ENCODE measurements at regions not wholly inside any gene's neighbourhood (a gene's known extent, or its start where the extent isn't known, plus 50 kb on each side); places are given as distances from the start of the nearest gene placed in this dataset.
A peak's percentile ranks its signal among the peaks of the same experiment; 100 is the strongest.

DNA sequence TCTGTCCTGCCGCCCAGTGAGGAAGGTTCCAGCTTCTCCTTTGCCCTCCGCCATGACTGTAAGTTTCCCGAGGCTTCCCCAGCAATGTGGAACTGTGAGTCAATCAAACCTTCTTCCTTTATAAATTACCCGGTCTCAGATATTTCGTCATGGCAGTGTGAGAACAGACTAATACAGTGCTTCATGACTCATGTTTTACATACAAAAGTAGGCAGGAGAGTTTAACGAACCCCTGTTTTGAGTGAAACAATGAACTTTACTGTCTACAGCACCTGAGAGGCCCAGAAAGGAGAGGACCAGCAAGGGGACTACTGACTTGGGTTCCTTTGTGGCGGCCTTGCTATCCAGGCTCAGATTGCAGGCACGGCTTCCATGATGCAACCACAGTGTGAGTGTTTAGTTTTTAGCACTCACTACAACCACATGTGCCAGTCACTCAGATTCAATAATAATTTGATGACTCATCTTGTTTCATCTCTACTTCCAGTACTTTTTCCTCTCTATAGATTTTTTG lies 139.1 kb upstream of the CLINT1 start:
- H3K27ac ChIP-seq, result no peak overlapping the region
- DNase-seq, result no peak
- TF ChIP-seq POLR2A (IDR thresholded peaks at IDR 0.05), result no peak
- TF ChIP-seq, protein P1, sequence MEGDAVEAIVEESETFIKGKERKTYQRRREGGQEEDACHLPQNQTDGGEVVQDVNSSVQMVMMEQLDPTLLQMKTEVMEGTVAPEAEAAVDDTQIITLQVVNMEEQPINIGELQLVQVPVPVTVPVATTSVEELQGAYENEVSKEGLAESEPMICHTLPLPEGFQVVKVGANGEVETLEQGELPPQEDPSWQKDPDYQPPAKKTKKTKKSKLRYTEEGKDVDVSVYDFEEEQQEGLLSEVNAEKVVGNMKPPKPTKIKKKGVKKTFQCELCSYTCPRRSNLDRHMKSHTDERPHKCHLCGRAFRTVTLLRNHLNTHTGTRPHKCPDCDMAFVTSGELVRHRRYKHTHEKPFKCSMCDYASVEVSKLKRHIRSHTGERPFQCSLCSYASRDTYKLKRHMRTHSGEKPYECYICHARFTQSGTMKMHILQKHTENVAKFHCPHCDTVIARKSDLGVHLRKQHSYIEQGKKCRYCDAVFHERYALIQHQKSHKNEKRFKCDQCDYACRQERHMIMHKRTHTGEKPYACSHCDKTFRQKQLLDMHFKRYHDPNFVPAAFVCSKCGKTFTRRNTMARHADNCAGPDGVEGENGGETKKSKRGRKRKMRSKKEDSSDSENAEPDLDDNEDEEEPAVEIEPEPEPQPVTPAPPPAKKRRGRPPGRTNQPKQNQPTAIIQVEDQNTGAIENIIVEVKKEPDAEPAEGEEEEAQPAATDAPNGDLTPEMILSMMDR (IDR thresholded peaks at IDR 0.05), result no peak
- WGBS (ENCODE audit: insufficient coverage, low coverage, low lambda C conversion rate, missing lambda C conversion rate), result 72% methylated on average over 7 of the region's 8 CpGs
- no peaks in the 10 kb centered on the region for H3K27me3 ChIP-seq
- intact Hi-C loops (cut with DNase I), result no loop called here
- no peak for ATAC-seq
- H3K4me1 ChIP-seq, result no peaks in the 10 kb centered on the region
- no peaks in the 10 kb centered on the region for H3K36me3 ChIP-seq
- H3K9me3 ChIP-seq, result no peaks in the 10 kb centered on the region
- no peak overlapping the region for H3K4me3 ChIP-seq

DNA sequence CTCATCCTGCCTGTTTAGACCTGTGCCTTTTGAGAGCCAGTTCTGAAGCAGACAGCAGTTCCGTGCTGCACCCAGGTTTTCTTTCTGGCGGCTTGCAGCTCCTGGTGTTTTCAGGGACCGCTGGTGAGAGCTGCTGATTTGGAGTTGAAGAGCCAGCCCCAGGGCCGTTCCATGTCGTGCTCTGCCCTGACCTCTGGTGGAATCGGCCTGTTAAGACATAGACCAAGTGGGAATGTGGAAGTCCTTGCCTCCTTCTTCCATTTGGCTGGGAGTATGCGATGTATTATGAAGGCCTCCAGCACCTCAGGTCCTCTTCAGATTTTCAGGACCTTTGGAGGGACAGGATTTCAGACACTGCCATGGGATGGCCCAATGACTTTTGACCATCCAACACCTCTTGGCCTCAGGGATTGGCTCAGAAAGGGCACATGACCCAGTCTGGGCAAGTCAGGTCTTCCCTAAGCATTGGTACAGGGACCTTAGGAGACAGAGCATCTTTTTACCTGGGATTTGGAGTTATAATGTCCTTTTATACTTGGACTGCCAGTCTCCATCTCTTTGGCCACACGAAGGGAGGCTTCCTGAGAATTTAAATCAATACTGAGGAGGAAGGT lies 136.1 kb upstream of the CLINT1 start:
- H3K27me3 ChIP-seq, result no peaks in the 10 kb centered on the region
- H3K4me1 ChIP-seq, result no peaks in the 10 kb centered on the region
- no peak overlapping the region for H3K27ac ChIP-seq
- H3K36me3 ChIP-seq, result no peaks in the 10 kb centered on the region
- H3K9me3 ChIP-seq, result no peaks in the 10 kb centered on the region
- ATAC-seq (peak; percentile 99), DNase-seq (peak; percentile 56 to 72 (median 68))
- TF ChIP-seq POLR2A (IDR thresholded peaks at IDR 0.05), result no peak
- TF ChIP-seq, protein P1 (IDR thresholded peaks at IDR 0.05), result peak; percentile 61 to 79 (median 69)
- intact Hi-C loops (cut with DNase I), result no loop called here
- 0% methylated on average over 3 of the region's 8 CpGs for WGBS (ENCODE audit: insufficient coverage, low coverage, low lambda C conversion rate, missing lambda C conversion rate)
- no peak overlapping the region for H3K4me3 ChIP-seq

DNA sequence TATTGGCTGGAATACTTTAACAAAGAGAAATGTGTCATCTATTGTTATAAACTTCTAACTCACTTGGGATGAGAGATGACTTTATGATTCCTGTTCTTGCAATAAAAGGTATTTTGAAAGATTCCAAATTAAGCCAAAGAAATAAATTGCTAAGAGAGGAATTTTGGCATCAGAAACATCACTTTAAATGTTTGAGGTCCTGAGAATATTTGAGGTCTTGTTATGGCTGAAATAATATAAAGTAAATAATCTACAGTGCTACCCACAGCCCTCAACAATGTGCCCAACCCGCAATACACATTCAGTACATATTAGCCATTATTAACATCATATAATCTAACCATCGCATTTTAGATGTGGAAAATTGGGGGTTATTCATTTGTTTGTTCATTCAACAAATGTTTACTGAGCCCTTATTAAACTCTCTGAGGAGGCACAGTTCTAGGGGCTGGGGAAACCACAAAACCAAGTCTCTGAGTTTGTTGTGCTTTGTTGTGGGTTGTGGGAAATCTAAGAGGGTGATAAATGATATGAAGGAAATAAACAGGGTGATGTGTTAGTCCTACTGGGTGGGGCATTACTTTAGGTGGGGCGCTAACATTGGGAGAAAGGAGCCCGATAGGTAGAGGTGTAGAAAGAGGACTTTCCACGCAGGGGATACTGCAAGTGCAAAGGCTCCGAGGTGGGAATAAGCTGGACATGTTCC lies 135.2 kb upstream of the CLINT1 start:
- WGBS (ENCODE audit: insufficient coverage, low coverage, low lambda C conversion rate, missing lambda C conversion rate), result 63% methylated on average over 6 of the region's 6 CpGs

DNA sequence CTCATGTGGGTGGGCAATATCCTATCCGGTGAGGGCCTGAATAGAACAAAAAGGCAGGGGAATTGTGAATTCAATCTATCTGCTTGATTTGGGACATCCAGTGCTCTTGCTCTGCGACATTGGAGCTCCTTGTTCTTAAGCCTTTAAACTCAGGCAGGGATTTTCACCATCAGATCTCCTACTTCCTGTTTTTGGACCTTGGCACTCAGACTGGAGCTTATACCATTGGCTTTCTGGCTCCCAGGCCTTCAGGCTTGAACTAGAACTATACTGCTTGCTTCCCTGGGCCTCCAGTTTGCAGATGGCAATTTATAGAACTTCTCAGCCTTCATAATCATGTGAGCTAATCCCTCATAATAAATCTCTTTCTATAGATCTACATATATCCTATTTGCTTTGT lies 134.3 kb upstream of the CLINT1 start:
- TF ChIP-seq POLR2A (IDR thresholded peaks at IDR 0.05), result no peak
- TF ChIP-seq, protein P1 (IDR thresholded peaks at IDR 0.05), result no peak
- Histone ChIP-seq H3K4me3 (no peak overlapping the region), H3K27ac (no peak overlapping the region), H3K9me3 (no peaks in the 10 kb centered on the region), H3K4me1 (no peaks in the 10 kb centered on the region), H3K27me3 (no peaks in the 10 kb centered on the region), H3K36me3 (no peaks in the 10 kb centered on the region)
- DNase-seq (no peak), ATAC-seq (no peak)
- intact Hi-C loops (cut with DNase I), result no loop called here
- 85% methylated on average over 2 of the region's 2 CpGs for WGBS (ENCODE audit: insufficient coverage, low coverage, low lambda C conversion rate, missing lambda C conversion rate)

More for the DNA sequence above, 135.2 kb upstream of the CLINT1 start:
- DNase-seq (no peak), ATAC-seq (no peak)
- intact Hi-C loops (cut with DNase I), result no loop called here
- Histone ChIP-seq H3K9me3 (no peaks in the 10 kb centered on the region), H3K27me3 (no peaks in the 10 kb centered on the region), H3K36me3 (no peaks in the 10 kb centered on the region), H3K4me1 (no peaks in the 10 kb centered on the region), H3K4me3 (no peak overlapping the region), H3K27ac (no peak overlapping the region)
- TF ChIP-seq POLR2A (IDR thresholded peaks at IDR 0.05), result no peak
- TF ChIP-seq, protein P1 (IDR thresholded peaks at IDR 0.05), result no peak
